ENCODE measurements at regions not wholly inside any gene's neighbourhood (a gene's known extent, or its start where the extent isn't known, plus 50 kb on each side); places are given as distances from the start of the nearest gene placed in this dataset.

GRCh38 chr6:130309028-130309427, 56.8 kb upstream of the TMEM200A start:
- TF ChIP-seq CTCF (IDR thresholded peaks at IDR 0.05 in 2 of 3, conservative IDR thresholded peaks at IDR 0.05 in 1 of 3; ENCODE audit: control insufficient read depth in 2 of 3, extremely low read depth in 1 of 3, insufficient read depth in 1 of 3, low read depth in 3 of 3, low read length in 3 of 3): no peak
- TF ChIP-seq, protein P1, sequence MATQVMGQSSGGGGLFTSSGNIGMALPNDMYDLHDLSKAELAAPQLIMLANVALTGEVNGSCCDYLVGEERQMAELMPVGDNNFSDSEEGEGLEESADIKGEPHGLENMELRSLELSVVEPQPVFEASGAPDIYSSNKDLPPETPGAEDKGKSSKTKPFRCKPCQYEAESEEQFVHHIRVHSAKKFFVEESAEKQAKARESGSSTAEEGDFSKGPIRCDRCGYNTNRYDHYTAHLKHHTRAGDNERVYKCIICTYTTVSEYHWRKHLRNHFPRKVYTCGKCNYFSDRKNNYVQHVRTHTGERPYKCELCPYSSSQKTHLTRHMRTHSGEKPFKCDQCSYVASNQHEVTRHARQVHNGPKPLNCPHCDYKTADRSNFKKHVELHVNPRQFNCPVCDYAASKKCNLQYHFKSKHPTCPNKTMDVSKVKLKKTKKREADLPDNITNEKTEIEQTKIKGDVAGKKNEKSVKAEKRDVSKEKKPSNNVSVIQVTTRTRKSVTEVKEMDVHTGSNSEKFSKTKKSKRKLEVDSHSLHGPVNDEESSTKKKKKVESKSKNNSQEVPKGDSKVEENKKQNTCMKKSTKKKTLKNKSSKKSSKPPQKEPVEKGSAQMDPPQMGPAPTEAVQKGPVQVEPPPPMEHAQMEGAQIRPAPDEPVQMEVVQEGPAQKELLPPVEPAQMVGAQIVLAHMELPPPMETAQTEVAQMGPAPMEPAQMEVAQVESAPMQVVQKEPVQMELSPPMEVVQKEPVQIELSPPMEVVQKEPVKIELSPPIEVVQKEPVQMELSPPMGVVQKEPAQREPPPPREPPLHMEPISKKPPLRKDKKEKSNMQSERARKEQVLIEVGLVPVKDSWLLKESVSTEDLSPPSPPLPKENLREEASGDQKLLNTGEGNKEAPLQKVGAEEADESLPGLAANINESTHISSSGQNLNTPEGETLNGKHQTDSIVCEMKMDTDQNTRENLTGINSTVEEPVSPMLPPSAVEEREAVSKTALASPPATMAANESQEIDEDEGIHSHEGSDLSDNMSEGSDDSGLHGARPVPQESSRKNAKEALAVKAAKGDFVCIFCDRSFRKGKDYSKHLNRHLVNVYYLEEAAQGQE (IDR thresholded peaks at IDR 0.05; ENCODE audit: low read depth, low read length): no peak
- no peak for TF ChIP-seq POLR2AphosphoS5 (IDR thresholded peaks at IDR 0.05; ENCODE audit: low read length)
- TF ChIP-seq POLR2A (IDR thresholded peaks at IDR 0.05; ENCODE audit: low read depth, low read length): no peak
- no peak for TF ChIP-seq EZH2 (IDR thresholded peaks at IDR 0.05; ENCODE audit: borderline replicate concordance, control insufficient read depth, low read depth, low read length)
- TF ChIP-seq, protein P2, sequence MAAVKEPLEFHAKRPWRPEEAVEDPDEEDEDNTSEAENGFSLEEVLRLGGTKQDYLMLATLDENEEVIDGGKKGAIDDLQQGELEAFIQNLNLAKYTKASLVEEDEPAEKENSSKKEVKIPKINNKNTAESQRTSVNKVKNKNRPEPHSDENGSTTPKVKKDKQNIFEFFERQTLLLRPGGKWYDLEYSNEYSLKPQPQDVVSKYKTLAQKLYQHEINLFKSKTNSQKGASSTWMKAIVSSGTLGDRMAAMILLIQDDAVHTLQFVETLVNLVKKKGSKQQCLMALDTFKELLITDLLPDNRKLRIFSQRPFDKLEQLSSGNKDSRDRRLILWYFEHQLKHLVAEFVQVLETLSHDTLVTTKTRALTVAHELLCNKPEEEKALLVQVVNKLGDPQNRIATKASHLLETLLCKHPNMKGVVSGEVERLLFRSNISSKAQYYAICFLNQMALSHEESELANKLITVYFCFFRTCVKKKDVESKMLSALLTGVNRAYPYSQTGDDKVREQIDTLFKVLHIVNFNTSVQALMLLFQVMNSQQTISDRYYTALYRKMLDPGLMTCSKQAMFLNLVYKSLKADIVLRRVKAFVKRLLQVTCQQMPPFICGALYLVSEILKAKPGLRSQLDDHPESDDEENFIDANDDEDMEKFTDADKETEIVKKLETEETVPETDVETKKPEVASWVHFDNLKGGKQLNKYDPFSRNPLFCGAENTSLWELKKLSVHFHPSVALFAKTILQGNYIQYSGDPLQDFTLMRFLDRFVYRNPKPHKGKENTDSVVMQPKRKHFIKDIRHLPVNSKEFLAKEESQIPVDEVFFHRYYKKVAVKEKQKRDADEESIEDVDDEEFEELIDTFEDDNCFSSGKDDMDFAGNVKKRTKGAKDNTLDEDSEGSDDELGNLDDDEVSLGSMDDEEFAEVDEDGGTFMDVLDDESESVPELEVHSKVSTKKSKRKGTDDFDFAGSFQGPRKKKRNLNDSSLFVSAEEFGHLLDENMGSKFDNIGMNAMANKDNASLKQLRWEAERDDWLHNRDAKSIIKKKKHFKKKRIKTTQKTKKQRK (IDR thresholded peaks at IDR 0.05; ENCODE audit: low read depth, low read length): no peak
- TF ChIP-seq NR2F1 (conservative IDR thresholded peaks at IDR 0.05): no peak
- no peak for TF ChIP-seq RB1 (IDR thresholded peaks at IDR 0.05; ENCODE audit: borderline replicate concordance)
